Mesendoderm (in vitro differentiated cells): ENCODE measurements at regions not wholly inside any gene's neighbourhood (a gene's known extent, or its start where the extent isn't known, plus 50 kb on each side); places are given as distances from the start of the nearest gene placed in this dataset. TPM values are rescaled to one million over a fixed set of nuclear protein-coding genes. Genes with fewer than 3 reads are reported as not detected.

Experiments used
- small RNA-seq: library from polyadenylated mRNA; stranded (forward); fragments of <200 nt; extraction: miRNeasy Mini kit (QIAGEN cat#:217004); gene quantifications from one replicate; pipeline ENCODE3, GENCODE V24; 2013; ENCODE audit not compliant: insufficient read depth

Small RNA genes lying in the stretch of these regions (small RNA-seq; reads per million reads assigned to genes)
- gene MIR557 = not detected
